Activated CD4-positive, alpha-beta T cell treated with anti-CD3 and anti-CD28 coated beads for 48 hours (primary cell): ENCODE measurements at regions not wholly inside any gene's neighbourhood (a gene's known extent, or its start where the extent isn't known, plus 50 kb on each side); places are given as distances from the start of the nearest gene placed in this dataset.
"Not testable (repeated sequence)": the region's sequence is repeated elsewhere in the genome, so short reads cannot be mapped to it uniquely, and the experiment has no call there.

Experiments used
- DNase-seq: peaks from one replicate; pipeline ENCODE4 v3.0.0-alpha.2; 2020

GRCh38 chr2:183536714-183537113, 412.5 kb downstream of the NUP35 start:
- no peak for DNase-seq

GRCh38 chr2:183541766-183542165, 417.5 kb downstream of the NUP35 start:
- no peak for DNase-seq

GRCh38 chr2:183542606-183543005, 418.4 kb downstream of the NUP35 start:
- DNase-seq, result no peak

GRCh38 chr2:183543222-183543621, 419.0 kb downstream of the NUP35 start:
- no peak for DNase-seq

GRCh38 chr2:183543731-183544130, 419.5 kb downstream of the NUP35 start:
- no peak for DNase-seq

- not testable (repeated sequence) for DNase-seq
These were observed 422.5 kb downstream of the NUP35 start for GRCh38 chr2:183546560-183547350.

- DNase-seq, result no peak
These were observed 428.5 kb downstream of the NUP35 start for GRCh38 chr2:183552716-183553115.

- DNase-seq, result no peak
These were observed 440.5 kb downstream of the NUP35 start for GRCh38 chr2:183564726-183565125.

GRCh38 chr2:183575481-183575880, 451.2 kb downstream of the NUP35 start:
- no peak for DNase-seq

GRCh38 chr2:183579686-183580085, 455.4 kb downstream of the NUP35 start:
- no peak for DNase-seq

- no peak for DNase-seq
These were observed 468.0 kb downstream of the NUP35 start for GRCh38 chr2:183592271-183592670.

GRCh38 chr2:183594150-183594549, 469.9 kb downstream of the NUP35 start:
- DNase-seq, result no peak

GRCh38 chr2:183597841-183598240, 473.6 kb downstream of the NUP35 start:
- no peak for DNase-seq

GRCh38 chr2:183604065-183604464, 479.8 kb downstream of the NUP35 start:
- no peak for DNase-seq

GRCh38 chr2:183605440-183605839, 481.2 kb downstream of the NUP35 start:
- no peak for DNase-seq

GRCh38 chr2:183606022-183606717, 481.9 kb downstream of the NUP35 start:
- no peak for DNase-seq

- DNase-seq, result no peak
These were observed 482.5 kb downstream of the NUP35 start for GRCh38 chr2:183606718-183607085.

- no peak for DNase-seq
These were observed 483.8 kb downstream of the NUP35 start for GRCh38 chr2:183607995-183608394.

- DNase-seq, result no peak
These were observed 484.5 kb downstream of the NUP35 start for GRCh38 chr2:183608747-183609146.

- DNase-seq, result no peak
These were observed 486.5 kb downstream of the NUP35 start for GRCh38 chr2:183610724-183611123.

- no peak for DNase-seq
These were observed 490.7 kb downstream of the NUP35 start for GRCh38 chr2:183614799-183615435.

- DNase-seq, result no peak
These were observed 499.0 kb downstream of the NUP35 start for GRCh38 chr2:183623227-183623626.

- DNase-seq, result no peak
These were observed 506.7 kb downstream of the NUP35 start for GRCh38 chr2:183630964-183631363.

GRCh38 chr2:183656121-183656520, 531.9 kb downstream of the NUP35 start:
- DNase-seq, result no peak
